ENCODE measurements at regions not wholly inside any gene's neighbourhood (a gene's known extent, or its start where the extent isn't known, plus 50 kb on each side); places are given as distances from the start of the nearest gene placed in this dataset.

- TF ChIP-seq EZH2 (IDR thresholded peaks at IDR 0.05; ENCODE audit: borderline replicate concordance, low read depth, low read length, severe bottlenecking): no peak
- TF ChIP-seq, protein P1, sequence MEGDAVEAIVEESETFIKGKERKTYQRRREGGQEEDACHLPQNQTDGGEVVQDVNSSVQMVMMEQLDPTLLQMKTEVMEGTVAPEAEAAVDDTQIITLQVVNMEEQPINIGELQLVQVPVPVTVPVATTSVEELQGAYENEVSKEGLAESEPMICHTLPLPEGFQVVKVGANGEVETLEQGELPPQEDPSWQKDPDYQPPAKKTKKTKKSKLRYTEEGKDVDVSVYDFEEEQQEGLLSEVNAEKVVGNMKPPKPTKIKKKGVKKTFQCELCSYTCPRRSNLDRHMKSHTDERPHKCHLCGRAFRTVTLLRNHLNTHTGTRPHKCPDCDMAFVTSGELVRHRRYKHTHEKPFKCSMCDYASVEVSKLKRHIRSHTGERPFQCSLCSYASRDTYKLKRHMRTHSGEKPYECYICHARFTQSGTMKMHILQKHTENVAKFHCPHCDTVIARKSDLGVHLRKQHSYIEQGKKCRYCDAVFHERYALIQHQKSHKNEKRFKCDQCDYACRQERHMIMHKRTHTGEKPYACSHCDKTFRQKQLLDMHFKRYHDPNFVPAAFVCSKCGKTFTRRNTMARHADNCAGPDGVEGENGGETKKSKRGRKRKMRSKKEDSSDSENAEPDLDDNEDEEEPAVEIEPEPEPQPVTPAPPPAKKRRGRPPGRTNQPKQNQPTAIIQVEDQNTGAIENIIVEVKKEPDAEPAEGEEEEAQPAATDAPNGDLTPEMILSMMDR (IDR thresholded peaks at IDR 0.05; ENCODE audit: extremely low read depth in 1 of 2, insufficient read depth in 1 of 2, low read depth in 1 of 2, low read length in 2 of 2): no peak
- TF ChIP-seq, protein P2, sequence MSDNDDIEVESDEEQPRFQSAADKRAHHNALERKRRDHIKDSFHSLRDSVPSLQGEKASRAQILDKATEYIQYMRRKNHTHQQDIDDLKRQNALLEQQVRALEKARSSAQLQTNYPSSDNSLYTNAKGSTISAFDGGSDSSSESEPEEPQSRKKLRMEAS (IDR thresholded peaks at IDR 0.05; ENCODE audit: insufficient read depth, insufficient read length): no peak
Observed at GRCh38 chr6:44039191-44039719, 88.0 kb downstream of the MRPL14 start.

All from endothelial cell of umbilical vein (primary cell).